NCI-H1417 treated with DMSO at 0.1 percent for 48 hours (cell line): ENCODE measurements at regions not wholly inside any gene's neighbourhood (a gene's known extent, or its start where the extent isn't known, plus 50 kb on each side); places are given as distances from the start of the nearest gene placed in this dataset.
"Not testable (repeated sequence)": the region's sequence is repeated elsewhere in the genome, so short reads cannot be mapped to it uniquely, and the experiment has no call there.

Source experiments
- DNase-seq: peaks from one replicate; lab custom pipeline; 2025; lab: John Stamatoyannopoulos, UW

DNA sequence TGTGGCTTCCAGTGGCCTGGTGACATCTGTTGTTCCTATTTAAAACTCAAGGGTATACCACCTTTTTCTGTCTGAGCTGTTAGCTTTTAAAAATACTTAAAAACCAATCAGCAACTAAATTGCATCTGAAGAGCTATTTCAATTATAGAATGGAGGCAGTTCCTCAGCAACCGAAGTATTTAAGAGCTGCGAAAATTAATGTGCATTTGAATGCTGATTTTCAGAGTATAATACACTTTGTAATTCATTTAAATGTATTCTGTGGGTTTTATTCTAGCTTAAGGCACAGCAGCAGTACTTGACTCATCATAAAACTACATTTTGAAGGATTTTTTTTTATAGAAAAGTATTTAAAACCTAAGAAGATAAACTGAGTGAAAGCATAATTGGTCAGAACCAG is 404.9 kb upstream of the PRKCQ start:
- DNase-seq, result no peak

DNA sequence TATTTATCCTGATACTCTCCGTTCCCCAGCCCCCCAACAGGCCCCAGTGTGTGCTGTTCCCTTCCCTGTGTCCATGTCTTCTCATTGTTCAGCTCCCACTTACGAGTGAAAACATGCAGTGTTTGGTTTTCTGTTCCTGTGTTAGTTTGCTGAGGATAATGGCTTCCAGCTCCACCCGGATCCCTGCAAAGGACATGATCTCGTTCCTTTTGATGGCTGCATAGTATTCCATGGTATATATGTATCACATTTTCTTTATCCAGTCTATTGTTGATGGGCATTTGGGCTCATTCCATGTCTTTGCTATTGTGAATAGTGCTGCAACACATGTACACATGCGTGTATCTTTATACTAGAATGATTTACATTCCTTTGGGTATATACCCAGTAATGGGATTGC is 403.9 kb upstream of the PRKCQ start:
- not testable (repeated sequence) for DNase-seq

DNA sequence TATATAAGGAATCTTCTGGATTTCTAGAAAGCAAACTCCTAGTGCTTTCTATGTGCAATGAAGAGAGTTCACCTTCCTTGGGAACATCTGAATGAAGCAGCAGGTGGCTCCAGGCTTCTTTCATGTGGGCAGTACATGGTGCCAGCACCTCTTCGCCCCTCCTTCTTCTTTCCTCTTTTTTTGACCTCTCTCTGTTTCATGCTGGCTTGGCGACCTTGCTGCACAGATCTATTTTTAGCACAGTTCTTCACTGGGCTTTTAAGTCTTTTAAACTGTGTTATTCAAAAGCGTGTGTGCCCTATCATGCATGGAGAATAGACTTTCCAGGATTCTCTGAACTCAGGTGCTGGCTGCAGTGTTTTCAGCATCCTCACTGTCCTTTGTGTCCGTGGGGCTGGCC is 400.3 kb upstream of the PRKCQ start:
- no peak for DNase-seq

DNA sequence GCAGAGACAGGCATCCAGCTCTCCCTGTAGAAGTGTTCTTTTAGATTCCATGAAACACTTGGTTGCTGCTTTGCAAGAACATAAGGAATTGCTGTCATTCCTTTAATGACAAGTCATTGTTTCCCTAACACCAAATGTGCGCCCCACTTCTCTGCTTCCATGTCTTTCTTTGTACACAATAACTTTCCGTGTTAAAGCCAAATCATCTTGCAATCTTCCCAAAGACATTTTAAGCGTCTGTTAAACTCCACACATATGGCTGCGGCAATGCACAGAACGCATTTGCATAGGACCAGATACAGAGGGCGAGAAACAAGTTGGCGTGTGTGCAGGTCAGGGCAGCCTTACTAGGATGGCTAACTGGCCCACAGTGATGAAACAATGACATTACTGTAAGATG is 399.3 kb upstream of the PRKCQ start:
- no peak for DNase-seq

DNA sequence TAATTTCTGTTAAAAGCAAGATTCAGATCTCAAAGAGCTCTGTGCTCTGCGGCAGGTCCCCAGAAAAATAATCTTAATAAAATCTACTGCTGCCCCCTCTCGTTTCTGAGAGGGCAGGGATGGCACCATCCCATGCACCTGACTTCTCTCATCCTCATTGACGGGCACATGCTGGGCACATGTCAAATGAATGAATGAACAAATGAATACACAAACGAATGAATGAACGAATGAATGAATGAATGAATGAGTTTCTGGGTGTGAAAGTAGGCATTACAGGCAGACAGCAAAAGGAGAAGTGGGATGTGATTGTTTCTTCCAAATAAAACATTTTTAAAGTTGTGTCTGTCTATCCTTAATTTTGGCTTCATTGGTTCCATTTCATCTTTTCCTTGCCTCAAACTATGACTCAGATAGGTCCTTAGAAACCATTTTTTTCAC is 398.1 kb upstream of the PRKCQ start:
- no peak for DNase-seq

DNA sequence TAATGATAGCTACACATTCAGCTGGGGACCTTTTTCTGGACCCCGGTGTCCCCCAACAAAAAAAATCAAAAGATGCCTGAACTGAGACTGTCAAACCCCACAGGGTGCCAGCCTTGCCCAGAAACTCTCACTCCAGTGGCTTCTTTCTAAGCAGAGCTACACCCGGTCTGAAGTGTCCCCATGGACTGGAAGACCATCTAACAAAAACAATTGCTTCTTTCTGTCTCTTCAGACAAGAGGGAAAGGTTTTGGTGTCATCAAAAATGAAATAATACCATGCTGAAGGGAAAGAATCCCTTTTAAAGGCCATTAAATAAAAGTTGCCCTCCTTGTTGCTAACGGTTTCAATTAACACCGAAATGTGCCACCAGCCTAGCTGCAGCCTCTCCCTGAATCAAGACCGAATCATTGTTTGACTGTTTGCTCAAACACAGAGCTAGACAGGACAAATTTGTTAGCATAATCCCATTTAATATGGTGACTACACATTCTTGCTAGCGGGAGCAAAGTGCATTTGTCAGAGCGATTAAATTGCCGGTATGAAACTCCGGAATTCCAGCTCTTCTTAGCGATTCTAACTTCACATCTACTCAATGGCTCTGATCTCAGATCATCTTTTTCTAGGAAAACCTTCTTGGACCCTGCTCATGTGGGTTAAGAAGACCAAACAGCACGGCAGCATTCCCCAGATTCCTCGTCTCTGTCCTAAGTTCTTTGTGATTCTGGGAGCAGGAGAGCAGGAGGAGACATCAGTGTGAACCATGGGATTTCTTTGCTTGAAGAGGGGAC is 397.5 kb upstream of the PRKCQ start:
- no peak for DNase-seq

DNA sequence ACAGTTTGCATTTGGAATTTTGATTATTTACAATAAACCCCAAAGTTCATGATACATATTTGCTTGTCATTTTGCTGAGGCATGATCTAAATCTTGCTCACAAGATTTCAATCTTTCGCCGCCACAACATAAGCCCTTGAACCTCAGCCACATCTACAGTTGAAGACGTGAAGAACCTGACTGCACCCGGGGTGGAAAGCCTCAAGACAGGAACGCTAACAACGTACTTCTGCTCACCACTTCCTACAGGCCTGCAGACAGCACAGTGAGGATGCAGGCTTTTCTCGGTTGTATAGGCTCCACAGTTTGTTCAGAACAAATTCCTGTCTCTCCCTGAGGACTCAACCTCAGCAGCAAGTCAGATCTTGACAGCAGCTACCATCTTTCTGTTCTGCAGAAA is 393.8 kb upstream of the PRKCQ start:
- DNase-seq, result no peak

DNA sequence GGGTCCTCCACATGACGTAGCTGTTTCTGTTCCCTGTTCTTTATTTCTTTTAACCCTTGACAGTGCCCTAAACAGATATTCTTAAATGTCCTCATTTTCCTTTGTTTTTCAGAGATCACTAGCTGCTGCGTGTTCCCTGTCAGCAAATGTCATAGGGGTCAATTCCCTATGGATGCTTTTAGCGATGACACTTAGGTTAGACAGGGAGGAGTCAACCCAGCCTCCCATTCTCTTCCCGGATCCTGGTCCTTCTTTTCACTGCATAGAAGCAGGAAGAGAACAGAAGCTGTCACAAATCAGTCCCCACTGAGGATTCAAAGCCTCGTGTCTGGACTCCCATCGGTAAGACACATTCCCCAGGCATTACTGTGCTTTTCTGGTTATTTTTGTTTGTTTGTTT is 392.1 kb upstream of the PRKCQ start:
- DNase-seq, result no peak

DNA sequence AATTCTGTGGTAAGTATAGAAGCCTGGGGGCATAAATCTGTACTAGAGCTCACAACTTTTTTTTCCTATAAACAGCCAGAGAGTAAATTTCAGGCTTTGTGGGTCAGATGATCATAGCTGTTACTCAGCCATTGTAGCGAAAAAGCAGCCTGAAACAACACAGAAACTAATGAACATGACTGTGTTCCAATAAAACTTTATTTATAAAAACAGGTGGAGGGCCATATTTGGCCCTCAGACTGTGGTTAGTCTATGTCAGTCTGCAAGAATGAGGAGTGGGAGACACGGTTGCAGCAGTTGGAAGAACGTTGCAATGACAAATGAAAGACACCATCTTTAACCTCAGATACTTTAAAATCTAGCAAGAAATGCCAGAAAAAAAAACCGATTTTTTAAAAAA is 389.6 kb upstream of the PRKCQ start:
- no peak for DNase-seq

DNA sequence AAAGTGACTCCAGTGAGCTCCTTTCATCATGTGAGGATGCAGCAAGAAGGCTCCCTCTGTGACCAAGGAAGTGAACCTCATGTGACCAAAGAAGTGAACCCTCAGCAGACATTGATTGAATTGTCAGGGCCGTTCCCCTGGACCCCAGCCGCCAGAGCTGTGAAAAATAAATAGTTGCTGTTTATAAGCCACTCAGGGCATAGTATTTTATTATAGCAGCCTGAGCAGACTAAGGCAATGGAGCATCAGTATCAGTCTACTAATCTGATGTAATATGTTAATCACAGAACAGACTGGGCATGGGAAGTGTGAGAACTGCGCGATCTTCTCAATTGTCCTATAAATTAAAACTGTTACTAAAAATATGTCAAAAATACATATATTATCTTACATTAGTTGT is 384.5 kb upstream of the PRKCQ start:
- no peak for DNase-seq

DNA sequence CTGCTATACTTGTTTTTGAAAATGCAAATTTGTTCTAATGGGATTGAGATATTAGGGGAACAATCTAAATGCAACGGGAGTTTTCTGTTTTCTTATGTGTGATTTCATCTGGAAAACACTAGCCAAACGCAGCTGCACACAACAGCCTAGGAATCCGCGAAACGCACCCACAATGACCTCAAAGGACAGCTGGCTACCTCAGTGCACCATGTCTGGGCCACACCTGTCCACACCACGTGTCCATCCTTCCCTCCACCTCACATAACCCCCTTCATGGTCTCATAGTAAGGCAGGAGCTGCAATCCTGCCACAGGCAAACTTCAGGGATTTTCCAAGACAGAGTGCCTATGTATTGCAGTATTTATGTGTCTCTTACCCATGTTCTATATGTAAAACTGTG is 382.5 kb upstream of the PRKCQ start:
- DNase-seq, result no peak

DNA sequence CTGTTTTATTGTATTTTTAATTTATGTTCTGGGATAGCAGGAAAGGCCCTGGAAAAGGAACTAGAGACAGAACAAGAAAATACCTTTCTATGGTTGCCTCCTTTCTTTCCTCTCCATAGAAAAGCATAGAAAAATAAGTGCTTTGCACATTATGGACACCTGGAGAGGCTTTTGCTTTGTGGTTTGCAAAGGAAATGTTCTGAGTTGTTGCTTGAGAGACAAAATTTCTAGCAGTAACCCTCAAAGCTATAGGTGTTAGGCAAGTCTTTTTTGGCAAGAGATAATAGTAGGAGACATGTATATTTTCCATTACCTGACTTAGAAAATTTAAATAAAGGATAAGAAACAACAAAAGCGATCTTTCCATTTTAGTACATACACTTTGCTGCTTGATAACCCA is 378.6 kb upstream of the PRKCQ start:
- DNase-seq, result no peak

DNA sequence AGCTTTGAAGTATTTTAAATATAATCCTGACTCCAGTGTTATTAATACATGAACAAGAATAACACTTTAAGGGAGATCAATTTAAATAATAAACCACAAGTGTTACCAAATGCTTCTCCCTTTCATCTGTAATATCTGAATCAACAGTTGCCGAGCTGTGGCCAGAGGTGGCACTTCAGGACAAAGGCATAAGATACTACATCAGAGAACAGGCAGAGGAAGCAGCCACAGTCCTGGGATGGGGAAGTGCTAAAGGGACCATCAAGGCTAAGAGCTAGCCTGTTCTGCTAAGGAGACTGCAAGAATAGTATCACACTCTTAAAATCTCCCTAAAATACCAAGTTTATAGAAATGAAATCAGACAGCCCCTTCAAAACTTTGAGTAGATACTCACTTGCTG is 378.2 kb upstream of the PRKCQ start:
- no peak for DNase-seq

DNA sequence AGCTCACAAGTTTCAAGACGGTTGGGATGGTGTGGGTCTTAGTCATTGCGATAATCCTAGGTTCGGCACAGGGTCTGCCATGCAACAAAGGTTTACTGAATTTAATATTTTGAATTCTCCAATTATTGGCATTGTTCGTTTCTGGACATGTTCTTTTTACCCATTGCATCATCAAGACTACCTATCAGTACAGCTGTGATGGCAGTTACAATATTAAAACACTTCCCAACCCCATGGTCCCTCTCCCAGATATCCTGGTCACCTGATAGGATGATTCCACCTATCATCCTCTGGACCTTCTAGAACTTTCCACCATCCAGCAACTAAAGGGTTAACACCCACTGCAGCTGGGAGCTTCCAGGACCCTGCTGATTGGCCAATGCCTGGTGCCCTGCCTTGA is 377.8 kb upstream of the PRKCQ start:
- no peak for DNase-seq

DNA sequence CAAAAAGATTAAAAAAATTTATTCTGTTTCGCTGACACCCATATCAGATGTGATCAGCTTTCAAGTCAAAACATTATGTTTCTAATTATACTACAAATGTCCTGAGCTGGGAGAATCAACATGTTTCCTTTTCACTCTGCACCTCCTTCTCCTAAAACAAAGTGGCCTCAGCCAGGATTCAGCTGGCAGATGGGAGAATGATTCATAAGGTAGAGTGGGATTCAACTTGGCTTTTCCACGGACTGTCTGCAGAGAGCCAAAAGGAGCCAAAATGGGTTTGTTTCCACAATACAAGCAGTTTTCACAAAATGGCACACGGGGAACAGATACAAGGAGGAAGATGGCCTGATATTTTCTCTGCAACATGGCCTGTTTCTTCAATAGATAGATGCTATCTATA is 376.5 kb upstream of the PRKCQ start:
- no peak for DNase-seq

DNA sequence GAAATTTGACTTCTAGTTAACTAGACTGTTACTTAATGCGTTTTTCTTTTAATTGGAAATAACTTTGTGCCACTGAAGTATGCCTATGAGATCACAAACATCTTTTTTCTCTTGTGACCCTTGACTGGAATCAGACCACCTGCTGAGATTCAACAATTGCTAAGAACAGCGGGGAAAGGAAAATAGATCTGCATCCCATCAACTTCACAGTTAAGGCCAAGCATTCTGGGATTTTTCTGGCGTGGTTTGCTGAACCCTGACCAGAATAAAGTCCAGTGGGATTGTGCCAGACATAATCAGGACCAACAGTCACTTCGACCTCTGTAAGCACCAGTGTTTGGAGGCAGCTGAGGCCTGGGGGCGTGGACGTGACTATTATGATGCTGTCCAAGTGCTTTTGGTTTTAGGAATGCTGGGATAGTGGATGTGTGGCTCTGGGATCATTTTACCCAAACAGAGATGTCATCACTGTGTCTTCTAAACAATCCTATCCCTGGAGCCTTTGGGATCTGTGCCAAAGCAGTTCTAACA is 373.3 kb upstream of the PRKCQ start:
- DNase-seq, result no peak

DNA sequence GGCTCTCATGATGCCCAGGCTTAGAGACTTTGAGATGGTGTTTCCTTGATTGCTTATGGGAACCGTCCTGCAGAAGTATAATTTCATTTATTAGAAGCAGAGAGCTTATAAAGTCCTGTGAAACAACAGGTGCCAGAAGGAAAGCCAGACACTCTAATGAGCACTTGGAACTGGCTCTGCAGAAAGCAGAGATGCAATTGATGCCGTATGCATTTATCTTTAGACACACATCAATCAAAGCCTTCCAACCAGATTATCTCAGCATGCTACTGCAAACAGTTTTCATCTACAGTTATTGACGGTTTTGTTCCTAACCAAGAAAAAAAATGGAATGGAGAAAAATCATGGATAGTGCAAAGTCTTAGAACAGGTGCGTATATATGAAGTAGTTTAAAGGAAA is 371.7 kb upstream of the PRKCQ start:
- DNase-seq, result peak; percentile 28

DNA sequence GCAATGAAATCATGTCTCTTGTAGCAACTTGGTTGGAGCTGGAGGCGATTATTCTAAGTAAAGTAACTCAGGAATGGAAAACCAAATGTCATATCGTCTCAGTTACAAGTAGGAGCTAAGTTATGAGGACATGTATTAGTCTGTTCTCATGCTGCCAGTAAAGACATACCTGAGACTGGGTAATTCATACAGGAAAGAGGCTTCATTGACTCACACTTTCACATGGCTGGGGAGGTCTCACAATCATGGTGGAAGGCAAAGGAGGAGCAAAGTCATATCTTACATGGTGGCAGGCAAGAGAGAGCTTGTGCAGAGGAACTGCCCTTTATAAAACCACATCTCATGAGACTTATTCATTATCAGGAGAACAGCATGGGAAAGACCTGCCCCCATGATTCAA is 370.1 kb upstream of the PRKCQ start:
- no peak for DNase-seq

DNA sequence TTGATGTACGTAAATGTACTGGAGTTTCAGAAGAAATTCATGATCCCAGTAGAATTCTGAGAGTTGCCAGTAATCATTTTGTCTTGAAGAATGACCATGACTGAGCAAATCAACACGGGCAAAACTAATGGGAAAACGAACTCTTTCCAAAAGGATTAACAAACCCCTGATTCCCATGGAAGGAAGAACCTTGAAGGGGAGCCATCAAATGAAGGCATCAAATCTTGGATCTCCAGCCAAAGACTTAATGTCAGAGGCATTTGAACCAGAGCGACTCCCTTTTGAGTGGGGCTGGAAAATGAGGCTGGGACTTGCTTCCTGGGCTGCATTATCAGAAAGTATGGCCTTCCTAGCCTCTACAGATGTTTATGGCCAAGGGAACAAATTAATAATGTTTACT is 364.4 kb upstream of the PRKCQ start:
- DNase-seq, result no peak

DNA sequence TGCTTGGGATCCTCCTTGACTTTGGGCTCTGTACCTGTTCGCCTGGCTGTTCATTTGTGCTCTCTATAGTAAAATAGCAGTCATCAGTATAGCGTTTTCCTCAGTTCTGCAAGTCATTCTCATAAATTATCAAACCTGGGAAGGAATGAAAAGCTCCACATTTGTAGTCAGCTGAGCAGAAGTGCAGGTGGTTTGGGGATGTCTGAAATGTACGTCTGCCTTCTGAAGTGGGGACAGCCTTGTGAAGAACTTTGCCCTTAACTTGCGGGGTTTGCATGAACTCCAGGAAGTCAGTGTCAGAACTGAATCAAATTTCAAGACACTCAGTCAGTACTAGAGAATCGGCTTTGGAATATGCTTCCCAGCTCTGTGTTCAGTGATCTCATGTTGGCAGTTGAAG is 358.3 kb upstream of the PRKCQ start:
- no peak for DNase-seq

DNA sequence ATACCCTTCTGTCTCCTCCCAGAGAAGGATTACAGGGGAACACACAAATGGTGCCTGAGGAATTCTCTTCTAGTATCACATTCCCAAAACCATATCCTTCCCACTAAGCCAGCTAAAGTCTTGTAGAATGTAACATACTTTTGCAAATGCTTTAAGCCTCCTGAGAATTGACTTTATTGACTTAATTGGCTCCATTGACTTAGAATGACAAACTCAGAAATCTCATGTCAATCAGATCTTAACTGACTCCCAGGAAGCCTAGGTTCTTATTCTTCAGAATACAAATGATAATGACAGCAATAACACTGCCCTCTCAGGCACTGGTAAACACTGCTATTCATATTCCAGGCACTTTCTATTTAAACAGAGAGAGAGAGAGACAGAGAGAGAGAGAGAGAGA is 356.9 kb upstream of the PRKCQ start:
- DNase-seq, result no peak

DNA sequence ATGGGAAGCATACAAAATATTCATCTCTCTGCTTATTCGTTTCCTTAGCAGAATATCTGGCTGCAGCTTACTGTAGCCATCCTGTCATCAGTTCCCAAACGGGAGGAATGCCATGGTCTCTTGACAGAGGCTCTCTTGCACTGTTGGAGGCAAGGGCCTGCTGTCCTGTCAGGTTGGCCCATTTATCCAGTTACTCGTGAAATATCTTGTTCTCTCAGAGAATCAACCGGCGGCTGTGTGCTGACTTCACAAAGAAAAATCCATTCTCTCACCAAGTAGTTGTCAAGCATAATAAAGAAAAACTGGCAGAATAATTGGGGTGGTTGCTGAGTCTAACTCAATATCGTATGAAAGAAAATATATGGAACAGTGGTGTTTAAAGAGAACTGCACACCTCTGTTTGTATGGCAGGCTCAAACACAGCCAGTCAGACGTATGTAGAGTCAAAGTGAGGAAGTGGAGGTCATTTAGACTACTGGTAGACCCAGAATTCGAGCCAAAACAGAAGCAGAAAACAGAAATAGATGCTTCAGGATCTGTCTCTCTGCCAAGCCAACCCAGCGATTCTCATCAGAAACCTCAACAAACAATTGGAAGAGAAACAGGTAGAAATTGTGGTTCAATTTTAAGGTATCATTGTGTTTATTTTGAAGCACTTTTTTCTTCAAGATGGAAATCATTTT is 349.2 kb upstream of the PRKCQ start:
- DNase-seq, result no peak

DNA sequence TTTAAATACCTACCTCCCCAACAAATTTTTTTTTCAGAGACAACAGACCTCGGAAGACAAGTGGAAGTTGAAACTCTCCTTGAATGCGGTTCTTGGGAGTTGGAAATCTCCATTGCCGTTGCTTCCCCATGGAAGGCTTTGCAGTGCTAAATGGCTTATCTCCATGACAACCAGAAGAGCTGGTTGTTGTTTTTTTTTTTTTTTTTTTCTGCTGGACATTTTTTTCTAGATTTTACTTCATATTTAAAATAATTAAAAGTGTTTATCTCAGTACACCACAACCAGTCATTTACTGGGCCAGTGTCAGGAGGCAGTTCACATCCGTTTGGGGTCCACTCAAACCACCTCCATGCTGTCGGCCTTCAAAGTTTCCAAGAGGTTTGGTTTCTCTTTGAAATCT is 348.5 kb upstream of the PRKCQ start:
- no peak for DNase-seq

DNA sequence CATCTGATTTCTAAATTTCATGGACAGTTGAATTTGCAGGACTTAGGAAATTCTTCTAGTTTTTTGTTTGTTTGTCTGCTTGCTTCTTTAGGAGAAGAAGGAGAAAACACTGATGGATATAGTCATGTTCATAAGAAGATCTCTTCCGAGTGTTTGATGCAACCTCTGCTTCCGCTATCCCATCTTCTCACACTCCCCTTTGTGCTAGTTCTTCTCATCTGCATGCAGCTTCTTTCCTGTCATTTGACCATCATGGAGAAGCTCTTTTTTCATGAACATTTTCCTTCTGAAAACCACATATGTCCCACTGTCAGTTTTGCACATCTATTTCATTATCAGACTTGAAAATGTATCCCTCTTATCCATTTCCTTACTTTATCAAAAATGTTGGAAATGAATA is 346.9 kb upstream of the PRKCQ start:
- no peak for DNase-seq
